CD14-positive monocyte (primary cell): ENCODE measurements at regions not wholly inside any gene's neighbourhood (a gene's known extent, or its start where the extent isn't known, plus 50 kb on each side); places are given as distances from the start of the nearest gene placed in this dataset.

Source experiments
- DNase-seq, 3 donors: peaks; one replicate each; pipeline ENCODE4 v3.0.0-alpha.2; 2011 to 2022
- H2AFZ ChIP-seq: 2 replicates; pipeline ENCODE4 v1.6.0; 2012; ENCODE audit warnings: mild to moderate bottlenecking, low read depth, low read length, inconsistent platforms; ENCODE audit not compliant: insufficient read depth, poor library complexity, severe bottlenecking
- H3K27ac ChIP-seq, 2 donors: 1 replicate in 1 of 2; 2 replicates in 1 of 2; pipeline ENCODE4 v1.5.1; 2012 to 2013; ENCODE audit warnings: low read length in 2 of 2, control low read depth in 1 of 2, inconsistent platforms in 1 of 2, low read depth in 1 of 2, mild to moderate bottlenecking in 1 of 2
- H3K27me3 ChIP-seq, 2 donors: one replicate each; pipeline versions ENCODE4 v1.6.0 to v1.6.1; 2011 to 2013; ENCODE audit warnings: low read length in 2 of 2; ENCODE audit not compliant: control insufficient read depth in 2 of 2, insufficient read depth in 2 of 2
- H3K36me3 ChIP-seq, 2 donors: replicated peaks in 1 of 2; 1 replicate in 1 of 2; 2 replicates in 1 of 2; pipeline versions ENCODE4 v1.5.1 to v1.6.1; 2012 to 2013; ENCODE audit warnings: low read length in 2 of 2, control low read depth in 1 of 2, inconsistent platforms in 1 of 2, mild to moderate bottlenecking in 1 of 2; ENCODE audit not compliant: insufficient read depth in 2 of 2, control insufficient read depth in 1 of 2
- H3K4me1 ChIP-seq, 2 donors: 1 replicate in 1 of 2; 2 replicates in 1 of 2; pipeline versions ENCODE4 v1.5.1 to v1.6.1; 2012 to 2013; ENCODE audit warnings: low read length in 2 of 2, control low read depth in 1 of 2, inconsistent platforms in 1 of 2, mild to moderate bottlenecking in 1 of 2, moderate library complexity in 1 of 2; ENCODE audit not compliant: insufficient read depth in 2 of 2, control insufficient read depth in 1 of 2
- H3K4me2 ChIP-seq: replicated peaks from 2 replicates; pipeline ENCODE3; 2012; ENCODE audit warnings: low read length, moderate library complexity, mild to moderate bottlenecking; ENCODE audit not compliant: poor library complexity, severe bottlenecking; ENCODE audit errors: extremely low read depth
- H3K4me3 ChIP-seq, 3 experiments: fragments of 200-600 bp in 1 of 3; sonication (generic) in 1 of 3; replicated peaks in 1 of 3; 1 replicate in 2 of 3; 2 replicates in 1 of 3; pipeline ENCODE4 v1.5.1; 2011 to 2013; ENCODE audit warnings: low read length in 3 of 3, mild to moderate bottlenecking in 3 of 3, control low read depth in 2 of 3, low read depth in 2 of 3, inconsistent platforms in 1 of 3, moderate library complexity in 1 of 3
- H3K79me2 ChIP-seq: 2 replicates; pipeline ENCODE4 v1.6.0; 2012; ENCODE audit warnings: mild to moderate bottlenecking, control low read depth, inconsistent platforms, low read length, moderate library complexity; ENCODE audit not compliant: insufficient read depth
- H3K9ac ChIP-seq: 2 replicates; pipeline ENCODE4 v1.6.0; 2017; ENCODE audit warnings: low read length, mild to moderate bottlenecking; ENCODE audit not compliant: insufficient read depth, poor library complexity, severe bottlenecking
- H3K9me3 ChIP-seq, 2 donors: replicated peaks in 1 of 2; 1 replicate in 1 of 2; 2 replicates in 1 of 2; pipeline versions ENCODE4 v1.5.1 to v1.6.1; 2012 to 2013; ENCODE audit warnings: low read length in 2 of 2, control low read depth in 1 of 2; ENCODE audit not compliant: control insufficient read depth in 1 of 2, insufficient read depth in 1 of 2
- H4K20me1 ChIP-seq: 2 replicates; pipeline ENCODE4 v1.6.0; 2012; ENCODE audit warnings: mild to moderate bottlenecking, low read length, control low read depth, moderate library complexity; ENCODE audit not compliant: insufficient read depth
- H3K27ac Mint-ChIP-seq, 7 donors: one replicate each; pipeline ENCODE4 v1.8.0; 2020; ENCODE audit warnings: mild to moderate bottlenecking in 7 of 7, mixed read lengths in 7 of 7, moderate library complexity in 6 of 7, inconsistent platforms in 2 of 7
- H3K27me3 Mint-ChIP-seq, 3 donors: one replicate each; pipeline ENCODE4 v1.8.0; 2021 to 2022; ENCODE audit warnings: low read depth in 3 of 3, mild to moderate bottlenecking in 3 of 3, mixed read lengths in 3 of 3, moderate library complexity in 3 of 3, inconsistent platforms in 1 of 3
- H3K36me3 Mint-ChIP-seq, 2 donors: one replicate each; pipeline ENCODE4 v1.8.0; 2020; ENCODE audit warnings: mixed read lengths in 2 of 2, inconsistent platforms in 1 of 2, mild to moderate bottlenecking in 1 of 2
- H3K4me1 Mint-ChIP-seq: one replicate; pipeline ENCODE4 v1.8.0; 2020; ENCODE audit warnings: mild to moderate bottlenecking, mixed read lengths
- H3K4me3 Mint-ChIP-seq, 2 donors: one replicate each; pipeline ENCODE4 v1.8.0; 2020; ENCODE audit warnings: mild to moderate bottlenecking in 2 of 2, mixed read lengths in 2 of 2, moderate library complexity in 1 of 2
- H3K9me3 Mint-ChIP-seq, 7 donors: one replicate each; pipeline ENCODE4 v1.8.0; 2020 to 2022; ENCODE audit warnings: mixed read lengths in 7 of 7, mild to moderate bottlenecking in 6 of 7, moderate library complexity in 6 of 7, inconsistent platforms in 2 of 7
- CTCF ChIP-seq: fragments of 200-600 bp; IDR thresholded peaks from one replicate; pipeline ENCODE4 v1.8.0; 2022; ENCODE audit warnings: antibody characterized with exemption, mild to moderate bottlenecking
- WGBS: methylation state at CpG from one replicate; pipeline ENCODE4 v1.1.5; 2013; ENCODE audit warnings: missing lambda C conversion rate; ENCODE audit not compliant: insufficient coverage; 5-methylcytosine and 5-hydroxymethylcytosine counted together
- intact Hi-C, 2 donors: fragments of 100-400 bp; cut with micrococcal nuclease; formaldehyde crosslinking; loops; one replicate each; pipeline versions ENCODE4 v1.15.0 to v1.15.1; 2023

- Histone ChIP-seq H3K27ac (no peak overlapping the region), H3K27me3 (no peaks in the 10 kb centered on the region), H3K4me1 (no peaks in the 10 kb centered on the region), H3K9ac (no peak overlapping the region), H3K36me3 (no peaks in the 10 kb centered on the region), H3K9me3 (no peaks in the 10 kb centered on the region), H2AFZ (no peak overlapping the region), H3K4me2 (no peak overlapping the region), H3K79me2 (no peaks in the 10 kb centered on the region), H3K4me3 (no peak overlapping the region), H4K20me1 (no peaks in the 10 kb centered on the region)
- Mint-ChIP-seq H3K9me3 (peaks cover 0 to 2% (median 0%) of the 10 kb centered on the region in 7 donors), H3K27me3 (peaks cover 0 to 4% (median 2%) of the 10 kb centered on the region in 3 donors), H3K36me3 (no peaks in the 10 kb centered on the region), H3K4me3 (no peak overlapping the region), H3K4me1 (no peaks in the 10 kb centered on the region), H3K27ac (no peak overlapping the region)
- 100% methylated on average over 2 of the region's 4 CpGs for WGBS
- intact Hi-C loops, result no loop called here
- TF ChIP-seq CTCF, result no peak
- DNase-seq, result no peak
These were observed 277.6 kb downstream of the GASK1B start for GRCh38 chr4:157895205-157895604.

GRCh38 chr4:157889788-157890187 is 283.0 kb downstream of the GASK1B start:
- Mint-ChIP-seq H3K4me3 (no peak overlapping the region), H3K36me3 (no peaks in the 10 kb centered on the region), H3K4me1 (no peaks in the 10 kb centered on the region), H3K27ac (no peak overlapping the region), H3K27me3 (peaks cover 0 to 4% (median 2%) of the 10 kb centered on the region in 3 donors), H3K9me3 (peaks cover 0 to 3% (median 0%) of the 10 kb centered on the region in 7 donors)
- H3K4me1 ChIP-seq, result no peaks in the 10 kb centered on the region
- H3K27me3 ChIP-seq, result no peaks in the 10 kb centered on the region
- intact Hi-C loops, result no loop called here
- no peaks in the 10 kb centered on the region for H4K20me1 ChIP-seq
- no peak overlapping the region for H2AFZ ChIP-seq
- no peak overlapping the region for H3K27ac ChIP-seq
- DNase-seq, result no peak
- H3K9me3 ChIP-seq, result no peaks in the 10 kb centered on the region
- H3K36me3 ChIP-seq, result no peaks in the 10 kb centered on the region
- no CpG with 5 or more reads among the region's 2 CpGs for WGBS
- no peak overlapping the region for H3K4me3 ChIP-seq
- no peak overlapping the region for H3K4me2 ChIP-seq
- no peak overlapping the region for H3K9ac ChIP-seq
- no peak for TF ChIP-seq CTCF
- H3K79me2 ChIP-seq, result no peaks in the 10 kb centered on the region
